Spleen (tissue), 7 donors: ENCODE measurements at regions not wholly inside any gene's neighbourhood (a gene's known extent, or its start where the extent isn't known, plus 50 kb on each side); places are given as distances from the start of the nearest gene placed in this dataset.

ENCODE experiments used
- POLR2A ChIP-seq, 3 donors: fragments of 450-650 bp; IDR thresholded peaks; one replicate each; pipeline ENCODE4 v1.5.1; 2017; ENCODE audit warnings: antibody characterized with exemption in 3 of 3, mild to moderate bottlenecking in 1 of 3
- POLR2AphosphoS5 ChIP-seq, 3 donors: sonication (generic); formaldehyde crosslinking; IDR thresholded peaks; one replicate each; pipeline ENCODE4 v1.5.1; 2017; ENCODE audit warnings: antibody characterized with exemption in 3 of 3
- TF ChIP-seq, protein P1 (sequence below), 11 experiments: fragments of 200-600 bp in 7 of 11; fragments of 450-650 bp in 4 of 11; sonication (generic) in 4 of 11; IDR thresholded peaks in 8 of 11; conservative IDR thresholded peaks in 3 of 11; 1 replicate in 7 of 11; 2 replicates in 4 of 11; pipeline versions ENCODE4 v1.4.0 to v1.8.0; 2016 to 2021; ENCODE audit warnings: antibody characterized with exemption in 11 of 11, inconsistent platforms in 4 of 11, mild to moderate bottlenecking in 1 of 11
- donor health status: DM: no; HTN: no; CAD: no; lungs with moderate emphysema.
- donor health status: DM: no; HTN: no; CAD: no.
- donor health status: DM: no; HTN: no; CAD: no.

- TF ChIP-seq, protein P1, sequence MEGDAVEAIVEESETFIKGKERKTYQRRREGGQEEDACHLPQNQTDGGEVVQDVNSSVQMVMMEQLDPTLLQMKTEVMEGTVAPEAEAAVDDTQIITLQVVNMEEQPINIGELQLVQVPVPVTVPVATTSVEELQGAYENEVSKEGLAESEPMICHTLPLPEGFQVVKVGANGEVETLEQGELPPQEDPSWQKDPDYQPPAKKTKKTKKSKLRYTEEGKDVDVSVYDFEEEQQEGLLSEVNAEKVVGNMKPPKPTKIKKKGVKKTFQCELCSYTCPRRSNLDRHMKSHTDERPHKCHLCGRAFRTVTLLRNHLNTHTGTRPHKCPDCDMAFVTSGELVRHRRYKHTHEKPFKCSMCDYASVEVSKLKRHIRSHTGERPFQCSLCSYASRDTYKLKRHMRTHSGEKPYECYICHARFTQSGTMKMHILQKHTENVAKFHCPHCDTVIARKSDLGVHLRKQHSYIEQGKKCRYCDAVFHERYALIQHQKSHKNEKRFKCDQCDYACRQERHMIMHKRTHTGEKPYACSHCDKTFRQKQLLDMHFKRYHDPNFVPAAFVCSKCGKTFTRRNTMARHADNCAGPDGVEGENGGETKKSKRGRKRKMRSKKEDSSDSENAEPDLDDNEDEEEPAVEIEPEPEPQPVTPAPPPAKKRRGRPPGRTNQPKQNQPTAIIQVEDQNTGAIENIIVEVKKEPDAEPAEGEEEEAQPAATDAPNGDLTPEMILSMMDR (IDR thresholded peaks at IDR 0.05 in 8 of 11, conservative IDR thresholded peaks at IDR 0.05 in 3 of 11) = no peak
- TF ChIP-seq POLR2A (IDR thresholded peaks at IDR 0.05) = no peak
- peak; percentile 9 to 72 (median 34) for TF ChIP-seq POLR2AphosphoS5 (IDR thresholded peaks at IDR 0.05)
Observed at GRCh38 chr9:134560654-134561053, 80.9 kb upstream of the COL5A1 start.
